Choroid plexus epithelial cell (primary cell): ENCODE measurements at regions not wholly inside any gene's neighbourhood (a gene's known extent, or its start where the extent isn't known, plus 50 kb on each side); places are given as distances from the start of the nearest gene placed in this dataset.
A peak's percentile ranks its signal among the peaks of the same experiment; 100 is the strongest.

Experiments
- DNase-seq: peaks from one replicate; pipeline ENCODE4 v3.0.0-alpha.2; 2010; ENCODE audit warnings: low read depth
- H3K4me3 ChIP-seq: 2 replicates; pipeline ENCODE4 v1.5.1; 2011; ENCODE audit warnings: low read depth, mild to moderate bottlenecking, control low read depth, low read length, moderate library complexity
- TF ChIP-seq, protein P1 (sequence below): conservative IDR thresholded peaks from 2 replicates; pipeline ENCODE4 v1.5.1; 2011; ENCODE audit warnings: low read depth, mild to moderate bottlenecking, control low read depth, inconsistent platforms, low read length, moderate library complexity

DNA sequence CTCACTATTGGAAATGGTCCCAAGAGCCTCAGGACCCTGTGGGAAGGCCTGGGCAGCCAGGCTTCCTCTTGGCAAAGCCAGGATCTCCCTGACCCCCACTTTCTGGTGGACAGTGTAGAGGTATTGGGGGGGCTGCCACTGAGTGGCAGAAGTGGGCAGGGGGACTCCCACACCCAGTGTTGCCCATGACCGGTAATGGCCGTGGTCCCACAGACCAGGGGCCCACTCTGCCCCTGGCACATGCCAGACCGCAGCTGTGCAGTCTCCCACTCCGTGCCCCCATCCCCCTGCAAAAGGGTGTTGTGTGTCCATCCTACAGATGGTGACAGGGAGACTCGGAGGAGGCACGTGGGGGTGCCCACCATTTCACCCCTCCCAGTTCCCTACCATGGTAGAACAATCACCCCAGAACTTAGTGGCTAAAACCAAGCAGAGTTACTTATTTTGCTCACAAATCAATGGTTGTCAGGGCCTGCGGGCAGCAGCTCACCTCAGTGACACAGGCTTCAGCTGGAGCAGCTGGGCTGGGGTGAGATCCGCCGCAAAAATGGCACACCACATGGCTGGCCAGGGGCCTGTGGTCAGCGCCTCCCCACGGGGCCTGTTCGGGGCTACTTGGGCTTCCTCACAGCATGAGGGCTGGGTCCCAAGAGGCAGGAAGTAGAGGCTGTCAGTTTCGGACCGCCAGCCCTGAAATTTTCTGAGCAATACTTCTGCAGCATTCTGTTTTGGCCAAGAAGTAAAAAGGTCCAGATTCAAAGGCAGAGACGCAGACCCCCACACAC, 59.0 kb upstream of the ZNF469 start:
- TF ChIP-seq, protein P1, sequence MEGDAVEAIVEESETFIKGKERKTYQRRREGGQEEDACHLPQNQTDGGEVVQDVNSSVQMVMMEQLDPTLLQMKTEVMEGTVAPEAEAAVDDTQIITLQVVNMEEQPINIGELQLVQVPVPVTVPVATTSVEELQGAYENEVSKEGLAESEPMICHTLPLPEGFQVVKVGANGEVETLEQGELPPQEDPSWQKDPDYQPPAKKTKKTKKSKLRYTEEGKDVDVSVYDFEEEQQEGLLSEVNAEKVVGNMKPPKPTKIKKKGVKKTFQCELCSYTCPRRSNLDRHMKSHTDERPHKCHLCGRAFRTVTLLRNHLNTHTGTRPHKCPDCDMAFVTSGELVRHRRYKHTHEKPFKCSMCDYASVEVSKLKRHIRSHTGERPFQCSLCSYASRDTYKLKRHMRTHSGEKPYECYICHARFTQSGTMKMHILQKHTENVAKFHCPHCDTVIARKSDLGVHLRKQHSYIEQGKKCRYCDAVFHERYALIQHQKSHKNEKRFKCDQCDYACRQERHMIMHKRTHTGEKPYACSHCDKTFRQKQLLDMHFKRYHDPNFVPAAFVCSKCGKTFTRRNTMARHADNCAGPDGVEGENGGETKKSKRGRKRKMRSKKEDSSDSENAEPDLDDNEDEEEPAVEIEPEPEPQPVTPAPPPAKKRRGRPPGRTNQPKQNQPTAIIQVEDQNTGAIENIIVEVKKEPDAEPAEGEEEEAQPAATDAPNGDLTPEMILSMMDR = no peak
- no peak overlapping the region for H3K4me3 ChIP-seq
- no peak for DNase-seq

DNA sequence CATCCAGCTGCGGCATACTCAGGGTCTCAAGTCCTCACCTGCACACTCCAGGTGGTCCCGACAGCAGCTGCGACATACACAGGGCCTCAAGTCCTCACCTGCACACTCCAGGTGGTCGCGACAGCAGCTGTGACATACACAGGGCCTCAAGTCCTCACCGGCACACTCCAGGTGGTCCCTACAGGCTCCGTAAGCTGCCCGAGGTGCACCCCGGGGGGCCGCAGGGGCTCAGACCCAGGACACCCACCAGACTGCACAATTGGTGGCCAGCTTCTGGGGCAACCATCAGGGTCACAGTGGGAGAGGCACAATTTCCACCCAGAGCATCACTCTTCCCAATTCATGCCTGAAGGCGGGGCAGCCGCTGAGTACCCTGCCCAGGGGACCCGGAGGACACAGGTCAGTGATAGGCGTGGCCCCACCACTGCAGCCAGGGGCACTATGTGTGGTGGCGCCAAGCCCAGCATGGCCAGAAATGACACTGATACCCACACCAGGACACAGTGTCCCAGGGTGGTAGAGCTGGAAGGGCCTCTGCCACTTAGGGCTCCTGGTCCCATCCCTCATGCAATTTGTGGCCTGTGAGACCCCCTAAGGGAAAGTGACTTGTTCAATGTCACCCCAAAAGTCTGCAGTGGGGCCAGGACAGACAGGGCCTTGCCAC, 57.5 kb upstream of the ZNF469 start:
- TF ChIP-seq, protein P1 = no peak
- DNase-seq = no peak
- H3K4me3 ChIP-seq = no peak overlapping the region

DNA sequence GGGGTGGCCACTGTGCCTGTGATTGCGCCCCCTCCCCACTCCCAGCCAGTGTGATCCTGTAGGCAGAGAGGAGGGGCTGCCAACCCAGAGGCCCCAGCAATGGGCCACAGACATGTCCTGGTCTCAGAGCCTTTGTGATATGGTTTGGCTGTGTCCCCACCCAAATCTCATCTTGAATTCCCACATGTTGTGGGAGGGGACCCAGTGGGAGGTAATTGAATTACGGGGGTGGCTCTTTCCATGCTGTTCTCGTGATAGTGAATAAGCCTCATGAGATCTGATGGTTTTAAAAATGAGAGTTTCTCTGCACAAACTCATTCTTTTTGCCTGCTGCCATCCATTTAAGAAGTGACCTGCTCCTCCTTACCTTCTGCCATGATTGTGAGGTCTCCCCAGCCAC, 56.8 kb upstream of the ZNF469 start:
- TF ChIP-seq, protein P1 = no peak
- H3K4me3 ChIP-seq = no peak overlapping the region
- no peak for DNase-seq

DNA sequence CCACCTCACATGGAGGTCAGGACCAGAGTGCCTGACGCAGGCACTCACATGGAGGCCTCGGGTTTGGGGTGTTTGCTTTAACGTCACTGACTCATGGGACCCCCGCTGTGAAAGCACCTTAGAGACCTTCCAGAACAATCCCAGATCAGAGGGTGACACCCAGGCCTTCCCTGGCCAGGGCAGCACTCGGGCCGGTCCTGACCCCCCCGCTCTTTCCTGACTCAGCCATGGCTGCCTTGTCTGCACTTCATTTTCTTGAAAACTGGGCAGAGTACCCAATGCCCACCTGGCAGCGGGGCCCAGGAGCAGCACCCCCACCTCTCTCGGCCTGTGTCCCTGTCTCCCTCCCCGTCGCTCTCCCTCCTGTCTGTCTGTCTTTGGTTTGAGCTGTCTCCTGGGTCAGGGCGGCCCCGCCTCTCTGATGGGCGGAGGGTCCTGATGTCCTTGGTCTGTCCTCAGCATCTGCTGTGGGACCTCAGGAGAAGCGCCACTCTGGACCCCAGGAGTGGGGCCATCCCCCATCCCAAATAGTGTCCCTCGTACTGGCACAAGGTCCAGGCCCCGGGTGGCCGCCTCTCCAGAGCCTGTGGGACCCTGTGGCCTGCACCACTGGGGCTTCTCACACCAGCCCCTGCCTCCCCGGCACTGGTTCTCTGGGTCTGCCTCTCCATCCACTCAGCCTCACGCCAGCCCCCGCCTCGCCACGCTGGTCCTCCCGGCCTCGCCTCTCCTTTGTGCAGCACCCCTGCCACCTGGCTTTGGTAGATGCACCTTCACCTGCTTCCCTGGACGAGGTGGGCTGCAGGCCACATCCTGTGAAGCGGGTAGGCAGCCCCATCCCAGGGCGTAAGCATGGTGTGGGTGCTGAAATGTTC, 55.9 kb upstream of the ZNF469 start:
- DNase-seq = peak; percentile 41
- TF ChIP-seq, protein P1 = no peak
- no peak overlapping the region for H3K4me3 ChIP-seq

DNA sequence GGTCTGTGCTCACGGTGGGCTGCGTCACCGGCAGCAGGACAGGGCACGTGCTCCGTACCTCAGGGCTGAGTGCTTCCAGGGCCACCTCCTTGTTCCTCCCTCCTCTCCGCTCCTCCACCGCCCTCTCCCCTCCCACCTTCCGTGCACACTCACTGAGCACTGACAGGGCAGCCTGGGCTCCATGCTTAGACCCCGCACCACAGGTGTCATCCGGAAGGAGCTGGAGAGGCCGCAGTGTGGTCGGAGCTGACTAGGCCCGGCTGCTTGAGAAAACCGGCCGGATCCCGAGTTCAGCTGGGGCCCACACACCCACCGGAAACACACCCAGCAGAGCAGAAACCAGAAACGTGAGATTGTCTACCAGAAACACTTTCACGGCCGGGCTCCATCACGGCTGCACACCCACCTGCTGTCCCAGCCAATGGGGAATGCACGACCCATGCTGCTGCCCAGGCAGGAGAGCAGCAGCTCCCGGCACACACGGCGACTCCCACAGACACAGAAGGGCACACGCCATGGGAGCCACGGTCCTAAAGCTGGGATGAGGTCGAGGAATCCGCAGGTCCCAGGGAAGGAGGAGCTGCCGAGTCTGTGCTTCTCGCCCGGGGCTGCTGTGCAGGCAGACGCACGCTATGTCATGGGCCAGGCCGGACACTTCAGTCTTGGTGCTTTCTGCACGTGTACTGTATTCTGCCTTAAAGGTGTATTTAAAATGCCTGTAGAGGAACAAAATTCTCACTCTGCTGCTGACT, 55.0 kb upstream of the ZNF469 start:
- TF ChIP-seq, protein P1 = no peak
- no peak overlapping the region for H3K4me3 ChIP-seq
- peak; percentile 87 for DNase-seq

DNA sequence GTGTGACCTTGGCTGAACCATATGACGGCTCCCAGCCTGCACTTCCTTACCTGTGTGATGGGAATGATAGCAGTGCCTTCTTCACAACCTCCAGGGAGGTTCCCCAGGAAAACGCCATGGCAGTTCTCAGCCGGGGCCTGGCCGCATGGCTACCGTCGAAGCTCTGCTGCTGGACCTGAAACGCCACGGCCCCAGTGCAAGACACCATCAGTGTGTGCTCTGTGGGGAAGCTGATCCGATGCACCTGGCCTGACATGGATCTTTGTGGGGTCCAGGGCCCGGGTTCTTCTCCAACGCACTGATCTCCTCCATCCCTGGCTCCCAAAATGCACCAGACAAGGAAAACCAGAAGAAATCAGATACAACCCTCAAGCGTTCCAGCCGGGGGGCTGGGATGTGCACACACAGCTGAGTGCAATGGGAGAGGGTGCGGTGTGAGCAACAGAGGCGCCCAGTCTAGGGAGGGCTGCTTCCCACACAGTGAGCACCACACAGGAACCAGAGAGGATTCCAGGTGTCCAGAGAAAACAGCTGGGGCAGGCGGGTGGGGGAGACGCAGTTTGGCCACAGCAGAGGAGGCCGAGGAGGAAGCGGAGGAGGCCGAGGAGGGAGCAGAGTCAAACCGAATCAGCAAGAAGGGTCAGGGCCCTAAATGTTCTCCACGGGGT, 54.3 kb upstream of the ZNF469 start:
- DNase-seq = no peak
- TF ChIP-seq, protein P1 = no peak
- no peak overlapping the region for H3K4me3 ChIP-seq
